ENCODE measurements at regions not wholly inside any gene's neighbourhood (a gene's known extent, or its start where the extent isn't known, plus 50 kb on each side); places are given as distances from the start of the nearest gene placed in this dataset.

DNA sequence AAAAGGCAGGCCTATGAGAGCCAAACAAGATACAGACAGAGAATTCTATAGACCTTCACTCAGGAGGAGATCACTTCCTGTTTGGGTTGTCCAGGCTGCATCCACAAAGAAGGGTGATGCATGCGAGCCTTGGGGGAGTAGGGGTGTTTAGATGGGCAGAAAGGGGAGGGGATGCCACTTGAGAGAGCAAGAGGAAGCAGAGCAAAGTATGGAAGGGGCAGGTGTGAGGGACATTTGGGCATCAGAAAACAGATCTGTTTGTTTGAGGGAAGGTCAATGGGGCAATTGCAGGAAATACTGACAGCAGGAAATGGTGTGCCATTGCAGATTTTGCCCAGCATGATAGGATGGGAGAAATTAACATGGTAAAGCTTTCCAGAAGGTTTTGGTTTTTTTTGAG, 146.4 kb upstream of the FOXN3 start:
- Histone ChIP-seq H3K9ac (ENCODE audit: low read length) (no peak overlapping the region), H3K27ac (ENCODE audit: low read length) (no peak overlapping the region), H3K4me3 (ENCODE audit: low read length) (no peak overlapping the region), H2AFZ (ENCODE audit: low read depth, low read length) (no peak overlapping the region), H3K9me2 (ENCODE audit: insufficient read depth, low read length) (no peaks in the 10 kb centered on the region), H3F3A (ENCODE audit: insufficient read depth, low read length, poor library complexity, severe bottlenecking) (no peaks in the 10 kb centered on the region), H3K9me3 (ENCODE audit: low read length) (no peaks in the 10 kb centered on the region), H3K27me3 (ENCODE audit: insufficient read depth, low read depth, low read length) (no peaks in the 10 kb centered on the region), H3K36me3 (ENCODE audit: insufficient read depth, low read length) (no peaks in the 10 kb centered on the region), H3K4me2 (ENCODE audit: low read length) (no peak overlapping the region), H3K79me2 (replicated peaks; ENCODE audit: insufficient read depth, low read length) (no peaks in the 10 kb centered on the region), H4K20me1 (ENCODE audit: insufficient read depth) (no peaks in the 10 kb centered on the region)
- TF ChIP-seq EP300 (conservative IDR thresholded peaks at IDR 0.05; ENCODE audit: poor library complexity, severe bottlenecking): no peak

DNA sequence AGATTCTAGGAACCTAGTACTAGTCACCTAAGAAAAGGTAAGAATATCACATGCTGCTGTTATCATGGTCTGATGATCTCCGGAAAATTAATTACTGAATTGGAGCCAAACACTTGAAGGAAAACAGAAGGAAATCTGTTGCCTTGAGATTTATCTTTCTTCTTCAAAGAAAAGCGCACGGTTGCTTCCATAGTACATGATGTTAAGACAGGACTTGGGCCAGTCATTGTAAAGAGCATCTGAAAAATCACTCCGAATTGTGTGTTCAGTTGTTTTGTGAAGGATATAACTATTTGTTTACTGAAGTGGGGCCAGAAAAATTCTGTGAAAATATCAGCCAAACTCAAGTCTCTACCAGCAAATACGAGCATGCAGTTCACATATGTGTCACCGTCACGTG, 134.9 kb upstream of the FOXN3 start:
- no peak for TF ChIP-seq RAD21 (conservative IDR thresholded peaks at IDR 0.05)
- Histone ChIP-seq H3K4me2 (ENCODE audit: low read length) (no peak overlapping the region), H3F3A (ENCODE audit: insufficient read depth, low read length, poor library complexity, severe bottlenecking) (no peaks in the 10 kb centered on the region), H4K20me1 (ENCODE audit: insufficient read depth) (no peaks in the 10 kb centered on the region), H3K9me3 (ENCODE audit: low read length) (no peaks in the 10 kb centered on the region), H3K9ac (ENCODE audit: low read length) (no peak overlapping the region), H2AFZ (ENCODE audit: low read depth, low read length) (no peak overlapping the region), H3K9me2 (ENCODE audit: insufficient read depth, low read length) (no peaks in the 10 kb centered on the region), H3K4me3 (ENCODE audit: low read length) (no peak overlapping the region), H3K79me2 (replicated peaks; ENCODE audit: insufficient read depth, low read length) (no peaks in the 10 kb centered on the region), H3K27ac (ENCODE audit: low read length) (no peak overlapping the region), H3K27me3 (ENCODE audit: insufficient read depth, low read depth, low read length) (no peaks in the 10 kb centered on the region), H3K36me3 (ENCODE audit: insufficient read depth, low read length) (no peaks in the 10 kb centered on the region)

DNA sequence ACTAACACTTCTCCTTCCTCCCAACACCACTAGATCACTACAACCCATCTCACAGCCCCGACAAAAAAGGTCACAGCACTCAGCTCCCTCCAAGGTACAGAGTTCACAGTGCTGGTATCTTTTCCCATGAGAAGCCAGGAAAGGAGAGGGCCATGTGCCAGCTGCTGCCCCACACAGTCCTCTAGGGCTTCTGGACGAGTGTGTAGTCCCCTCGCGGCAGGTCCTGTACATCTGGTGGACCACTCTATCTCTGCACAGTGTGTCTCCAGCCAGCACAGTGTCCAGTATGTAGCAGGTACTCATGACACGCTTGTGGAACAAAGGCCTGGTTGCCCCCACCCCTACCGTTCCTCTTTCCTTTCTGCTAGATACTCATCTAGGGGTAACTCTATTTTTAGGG, 134.4 kb upstream of the FOXN3 start:
- Histone ChIP-seq H4K20me1 (ENCODE audit: insufficient read depth) (no peaks in the 10 kb centered on the region), H3K27me3 (ENCODE audit: insufficient read depth, low read depth, low read length) (no peaks in the 10 kb centered on the region), H3K79me2 (replicated peaks; ENCODE audit: insufficient read depth, low read length) (no peaks in the 10 kb centered on the region), H3F3A (ENCODE audit: insufficient read depth, low read length, poor library complexity, severe bottlenecking) (no peaks in the 10 kb centered on the region), H3K9me2 (ENCODE audit: insufficient read depth, low read length) (no peaks in the 10 kb centered on the region), H2AFZ (ENCODE audit: low read depth, low read length) (no peak overlapping the region), H3K9ac (ENCODE audit: low read length) (no peak overlapping the region), H3K9me3 (ENCODE audit: low read length) (no peaks in the 10 kb centered on the region), H3K36me3 (ENCODE audit: insufficient read depth, low read length) (no peaks in the 10 kb centered on the region), H3K27ac (ENCODE audit: low read length) (no peak overlapping the region), H3K4me2 (ENCODE audit: low read length) (no peak overlapping the region), H3K4me3 (ENCODE audit: low read length) (no peak overlapping the region)
- TF ChIP-seq SMC3 (conservative IDR thresholded peaks at IDR 0.05; ENCODE audit: poor library complexity) (no peak), EP300 (conservative IDR thresholded peaks at IDR 0.05; ENCODE audit: poor library complexity, severe bottlenecking) (no peak), POLR2AphosphoS5 (IDR thresholded peaks at IDR 0.05) (no peak), RAD21 (conservative IDR thresholded peaks at IDR 0.05) (no peak), EZH2 (IDR thresholded peaks at IDR 0.05; ENCODE audit: borderline replicate concordance, insufficient read depth, low read length, poor library complexity, severe bottlenecking) (no peak), TAF1 (IDR thresholded peaks at IDR 0.05; ENCODE audit: low read depth) (no peak), MXI1 (conservative IDR thresholded peaks at IDR 0.05; ENCODE audit: poor library complexity, severe bottlenecking) (no peak)
- TF ChIP-seq, protein P1, sequence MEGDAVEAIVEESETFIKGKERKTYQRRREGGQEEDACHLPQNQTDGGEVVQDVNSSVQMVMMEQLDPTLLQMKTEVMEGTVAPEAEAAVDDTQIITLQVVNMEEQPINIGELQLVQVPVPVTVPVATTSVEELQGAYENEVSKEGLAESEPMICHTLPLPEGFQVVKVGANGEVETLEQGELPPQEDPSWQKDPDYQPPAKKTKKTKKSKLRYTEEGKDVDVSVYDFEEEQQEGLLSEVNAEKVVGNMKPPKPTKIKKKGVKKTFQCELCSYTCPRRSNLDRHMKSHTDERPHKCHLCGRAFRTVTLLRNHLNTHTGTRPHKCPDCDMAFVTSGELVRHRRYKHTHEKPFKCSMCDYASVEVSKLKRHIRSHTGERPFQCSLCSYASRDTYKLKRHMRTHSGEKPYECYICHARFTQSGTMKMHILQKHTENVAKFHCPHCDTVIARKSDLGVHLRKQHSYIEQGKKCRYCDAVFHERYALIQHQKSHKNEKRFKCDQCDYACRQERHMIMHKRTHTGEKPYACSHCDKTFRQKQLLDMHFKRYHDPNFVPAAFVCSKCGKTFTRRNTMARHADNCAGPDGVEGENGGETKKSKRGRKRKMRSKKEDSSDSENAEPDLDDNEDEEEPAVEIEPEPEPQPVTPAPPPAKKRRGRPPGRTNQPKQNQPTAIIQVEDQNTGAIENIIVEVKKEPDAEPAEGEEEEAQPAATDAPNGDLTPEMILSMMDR (IDR thresholded peaks at IDR 0.05; ENCODE audit: poor library complexity, severe bottlenecking): no peak
- TF ChIP-seq, protein P2, sequence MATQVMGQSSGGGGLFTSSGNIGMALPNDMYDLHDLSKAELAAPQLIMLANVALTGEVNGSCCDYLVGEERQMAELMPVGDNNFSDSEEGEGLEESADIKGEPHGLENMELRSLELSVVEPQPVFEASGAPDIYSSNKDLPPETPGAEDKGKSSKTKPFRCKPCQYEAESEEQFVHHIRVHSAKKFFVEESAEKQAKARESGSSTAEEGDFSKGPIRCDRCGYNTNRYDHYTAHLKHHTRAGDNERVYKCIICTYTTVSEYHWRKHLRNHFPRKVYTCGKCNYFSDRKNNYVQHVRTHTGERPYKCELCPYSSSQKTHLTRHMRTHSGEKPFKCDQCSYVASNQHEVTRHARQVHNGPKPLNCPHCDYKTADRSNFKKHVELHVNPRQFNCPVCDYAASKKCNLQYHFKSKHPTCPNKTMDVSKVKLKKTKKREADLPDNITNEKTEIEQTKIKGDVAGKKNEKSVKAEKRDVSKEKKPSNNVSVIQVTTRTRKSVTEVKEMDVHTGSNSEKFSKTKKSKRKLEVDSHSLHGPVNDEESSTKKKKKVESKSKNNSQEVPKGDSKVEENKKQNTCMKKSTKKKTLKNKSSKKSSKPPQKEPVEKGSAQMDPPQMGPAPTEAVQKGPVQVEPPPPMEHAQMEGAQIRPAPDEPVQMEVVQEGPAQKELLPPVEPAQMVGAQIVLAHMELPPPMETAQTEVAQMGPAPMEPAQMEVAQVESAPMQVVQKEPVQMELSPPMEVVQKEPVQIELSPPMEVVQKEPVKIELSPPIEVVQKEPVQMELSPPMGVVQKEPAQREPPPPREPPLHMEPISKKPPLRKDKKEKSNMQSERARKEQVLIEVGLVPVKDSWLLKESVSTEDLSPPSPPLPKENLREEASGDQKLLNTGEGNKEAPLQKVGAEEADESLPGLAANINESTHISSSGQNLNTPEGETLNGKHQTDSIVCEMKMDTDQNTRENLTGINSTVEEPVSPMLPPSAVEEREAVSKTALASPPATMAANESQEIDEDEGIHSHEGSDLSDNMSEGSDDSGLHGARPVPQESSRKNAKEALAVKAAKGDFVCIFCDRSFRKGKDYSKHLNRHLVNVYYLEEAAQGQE (IDR thresholded peaks at IDR 0.05; ENCODE audit: borderline replicate concordance): no peak

All from neural cell (in vitro differentiated cells).